Ovary (tissue), 3 donors: ENCODE measurements at regions not wholly inside any gene's neighbourhood (a gene's known extent, or its start where the extent isn't known, plus 50 kb on each side); places are given as distances from the start of the nearest gene placed in this dataset.

Experiments used
- EP300 ChIP-seq: sonication (generic); formaldehyde crosslinking; IDR thresholded peaks from one replicate; pipeline ENCODE4 v1.6.1; 2017; ENCODE audit warnings: antibody characterized with exemption
- POLR2A ChIP-seq: fragments of 450-650 bp; IDR thresholded peaks from one replicate; pipeline ENCODE4 v1.6.1; 2017; ENCODE audit warnings: antibody characterized with exemption, mild to moderate bottlenecking, moderate library complexity
- TF ChIP-seq, protein P1 (sequence below), 3 donors: fragments of 450-650 bp in 2 of 3; fragments of 200-600 bp in 1 of 3; IDR thresholded peaks; one replicate each; pipeline versions ENCODE4 v1.5.1 to v1.8.0; 2016 to 2022; ENCODE audit warnings: antibody characterized with exemption in 3 of 3, mild to moderate bottlenecking in 1 of 3
- donor health status: DM: no; HTN: no; CAD: no.

DNA sequence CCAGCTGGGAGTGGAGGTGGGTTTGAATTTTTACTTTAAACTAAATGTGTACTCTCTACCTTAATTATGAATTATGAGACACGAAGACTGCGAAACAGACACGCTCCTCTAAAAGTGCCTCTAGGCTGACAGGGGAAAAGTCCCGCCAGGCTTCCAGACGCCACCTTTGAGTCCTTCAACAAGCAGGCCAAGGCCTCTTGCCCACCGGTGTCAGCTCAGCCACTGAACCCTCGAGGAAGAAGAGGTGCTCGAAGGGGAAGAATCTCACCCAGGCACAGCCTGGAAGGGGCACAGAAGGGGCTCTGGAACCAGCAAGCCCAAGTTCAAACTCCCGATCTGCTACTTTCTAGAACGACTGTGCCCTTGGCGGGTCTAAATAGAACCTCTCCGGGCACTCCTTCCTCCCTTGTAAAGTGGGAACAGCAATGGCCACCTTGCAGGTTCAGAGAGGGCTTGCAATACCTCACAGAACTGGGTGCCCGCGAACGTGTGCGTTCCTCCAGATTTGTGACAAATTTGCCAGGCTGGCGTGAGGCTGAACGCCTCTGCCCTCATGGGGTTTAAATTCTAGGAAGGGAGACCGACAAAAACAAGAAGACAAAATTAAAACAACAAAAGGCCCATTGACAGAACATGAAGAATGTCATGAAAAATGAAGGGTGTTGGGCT is 158.5 kb upstream of the GRK3 start:
- no peak for TF ChIP-seq EP300
- no peak for TF ChIP-seq POLR2A
- TF ChIP-seq, protein P1, sequence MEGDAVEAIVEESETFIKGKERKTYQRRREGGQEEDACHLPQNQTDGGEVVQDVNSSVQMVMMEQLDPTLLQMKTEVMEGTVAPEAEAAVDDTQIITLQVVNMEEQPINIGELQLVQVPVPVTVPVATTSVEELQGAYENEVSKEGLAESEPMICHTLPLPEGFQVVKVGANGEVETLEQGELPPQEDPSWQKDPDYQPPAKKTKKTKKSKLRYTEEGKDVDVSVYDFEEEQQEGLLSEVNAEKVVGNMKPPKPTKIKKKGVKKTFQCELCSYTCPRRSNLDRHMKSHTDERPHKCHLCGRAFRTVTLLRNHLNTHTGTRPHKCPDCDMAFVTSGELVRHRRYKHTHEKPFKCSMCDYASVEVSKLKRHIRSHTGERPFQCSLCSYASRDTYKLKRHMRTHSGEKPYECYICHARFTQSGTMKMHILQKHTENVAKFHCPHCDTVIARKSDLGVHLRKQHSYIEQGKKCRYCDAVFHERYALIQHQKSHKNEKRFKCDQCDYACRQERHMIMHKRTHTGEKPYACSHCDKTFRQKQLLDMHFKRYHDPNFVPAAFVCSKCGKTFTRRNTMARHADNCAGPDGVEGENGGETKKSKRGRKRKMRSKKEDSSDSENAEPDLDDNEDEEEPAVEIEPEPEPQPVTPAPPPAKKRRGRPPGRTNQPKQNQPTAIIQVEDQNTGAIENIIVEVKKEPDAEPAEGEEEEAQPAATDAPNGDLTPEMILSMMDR (IDR thresholded peaks at IDR 0.05), result no peak
